HG03571 (cell line): ENCODE measurements at regions not wholly inside any gene's neighbourhood (a gene's known extent, or its start where the extent isn't known, plus 50 kb on each side); places are given as distances from the start of the nearest gene placed in this dataset.

Experiments
- ATAC-seq: cut with Tn5 transposase; IDR thresholded peaks from one replicate; pipeline ENCODE4 v1.9.1; 2021; ENCODE audit not compliant: unreplicated experiment

GRCh38 chr22:48097723-48098122 is 1335.3 kb downstream of the TBC1D22A start:
- ATAC-seq = peak; percentile 25

- no peak for ATAC-seq
Measured at GRCh38 chr22:48096851-48097665, 1334.6 kb downstream of the TBC1D22A start.

GRCh38 chr22:48096411-48096810 is 1334.0 kb downstream of the TBC1D22A start:
- no peak for ATAC-seq

GRCh38 chr22:48093981-48094380 is 1331.5 kb downstream of the TBC1D22A start:
- ATAC-seq = no peak

GRCh38 chr22:48092866-48093265 is 1330.4 kb downstream of the TBC1D22A start:
- ATAC-seq = no peak

GRCh38 chr22:48091656-48092223 is 1329.3 kb downstream of the TBC1D22A start:
- no peak for ATAC-seq

- ATAC-seq = no peak
Measured at GRCh38 chr22:48091060-48091650, 1328.7 kb downstream of the TBC1D22A start.

GRCh38 chr22:48090332-48090672 is 1327.9 kb downstream of the TBC1D22A start:
- no peak for ATAC-seq

- no peak for ATAC-seq
Measured at GRCh38 chr22:48089601-48090331, 1327.3 kb downstream of the TBC1D22A start.

- ATAC-seq = no peak
Measured at GRCh38 chr22:48088926-48089536, 1326.6 kb downstream of the TBC1D22A start.

- no peak for ATAC-seq
Measured at GRCh38 chr22:48088251-48088650, 1325.8 kb downstream of the TBC1D22A start.

GRCh38 chr22:48085901-48086645 is 1323.6 kb downstream of the TBC1D22A start:
- ATAC-seq = no peak

- no peak for ATAC-seq
Measured at GRCh38 chr22:48084729-48085050, 1322.2 kb downstream of the TBC1D22A start.

- no peak for ATAC-seq
Measured at GRCh38 chr22:48084041-48084728, 1321.7 kb downstream of the TBC1D22A start.

GRCh38 chr22:48083502-48083901 is 1321.1 kb downstream of the TBC1D22A start:
- no peak for ATAC-seq

GRCh38 chr22:48082284-48082683 is 1319.8 kb downstream of the TBC1D22A start:
- ATAC-seq = no peak

- no peak for ATAC-seq
Measured at GRCh38 chr22:48081281-48081680, 1318.8 kb downstream of the TBC1D22A start.

GRCh38 chr22:48080316-48081165 is 1318.1 kb downstream of the TBC1D22A start:
- no peak for ATAC-seq
